ENCODE measurements at regions not wholly inside any gene's neighbourhood (a gene's known extent, or its start where the extent isn't known, plus 50 kb on each side); places are given as distances from the start of the nearest gene placed in this dataset.

DNA sequence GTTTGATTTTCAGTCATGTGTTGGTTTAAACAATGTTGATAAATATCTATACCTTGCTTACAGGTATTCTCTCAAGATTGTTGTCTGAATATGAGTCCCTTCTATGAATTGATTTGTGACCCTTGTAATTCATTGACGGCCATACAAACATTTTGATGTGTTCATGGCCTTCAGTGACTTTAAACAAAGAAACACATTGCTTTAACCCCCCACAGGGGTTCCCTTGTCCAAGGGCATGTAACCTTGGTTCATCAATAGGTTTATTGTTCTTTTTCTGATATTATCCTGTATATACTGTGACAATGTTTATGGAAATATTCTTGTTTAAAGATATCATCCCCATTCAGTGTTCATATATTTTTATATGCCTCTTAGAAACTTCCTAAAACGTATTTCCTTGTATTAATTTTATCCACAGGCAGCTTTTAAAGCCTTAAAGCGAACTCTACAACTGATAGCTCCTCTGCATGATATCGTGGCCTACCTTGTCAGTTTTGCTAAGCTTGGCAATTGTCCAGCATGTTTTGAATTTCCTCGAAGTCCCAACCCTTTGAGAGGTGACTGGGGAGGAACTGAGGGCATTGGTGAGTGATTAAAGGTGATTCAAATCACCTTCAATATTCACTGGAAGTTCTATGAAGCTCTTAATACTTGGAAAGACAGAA is 87.0 kb downstream of the CD164 start:
- DNase-seq (ENCODE audit: low read depth), result no peak

DNA sequence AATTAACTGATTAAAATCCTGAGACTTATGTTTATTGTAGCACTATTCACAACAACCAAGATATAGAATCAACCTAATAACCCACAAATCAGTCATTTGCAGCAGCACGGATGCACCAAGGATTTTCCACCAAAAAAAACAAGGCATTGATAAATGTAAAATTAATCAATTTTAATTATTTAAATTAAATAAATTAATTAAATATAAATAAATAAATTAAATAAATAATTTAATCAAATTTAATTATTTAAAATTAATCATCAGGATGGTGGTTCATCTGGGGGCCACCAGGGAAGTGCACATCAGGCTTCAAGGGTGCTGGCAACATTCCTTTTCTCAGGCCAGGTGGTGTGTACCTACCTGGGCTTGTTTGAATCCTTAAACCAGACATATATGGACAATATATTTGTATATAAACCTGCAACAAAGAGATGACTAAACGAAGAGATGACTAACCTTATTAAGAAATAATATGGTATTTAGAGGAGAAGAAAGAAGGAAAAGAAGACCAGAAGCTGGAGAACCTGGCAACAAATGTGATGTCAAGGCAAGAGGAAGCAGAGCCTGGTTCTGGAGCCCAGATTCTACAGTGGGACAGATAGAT is 89.2 kb downstream of the CD164 start:
- no peak for DNase-seq (ENCODE audit: low read depth)

DNA sequence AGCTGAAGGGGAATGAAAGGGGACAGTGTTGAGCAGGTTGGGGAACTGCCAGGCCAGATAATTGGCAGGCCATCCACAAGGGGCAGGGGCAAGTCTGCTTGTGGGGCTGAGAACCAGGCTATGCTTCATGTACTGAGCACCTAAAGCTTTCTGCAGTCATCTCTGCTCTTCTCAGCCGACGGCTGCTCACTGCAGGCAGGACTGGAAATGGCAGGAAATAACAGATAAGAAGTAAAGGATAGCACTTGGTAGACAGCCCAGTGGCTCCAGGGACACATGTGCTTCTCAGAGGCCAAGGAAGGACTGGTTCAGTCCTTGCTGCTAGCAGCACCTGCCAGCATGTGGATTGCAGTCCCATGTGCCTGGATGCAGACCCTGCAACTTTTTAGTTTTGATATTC is 89.8 kb downstream of the CD164 start:
- no peak for DNase-seq (ENCODE audit: low read depth)

DNA sequence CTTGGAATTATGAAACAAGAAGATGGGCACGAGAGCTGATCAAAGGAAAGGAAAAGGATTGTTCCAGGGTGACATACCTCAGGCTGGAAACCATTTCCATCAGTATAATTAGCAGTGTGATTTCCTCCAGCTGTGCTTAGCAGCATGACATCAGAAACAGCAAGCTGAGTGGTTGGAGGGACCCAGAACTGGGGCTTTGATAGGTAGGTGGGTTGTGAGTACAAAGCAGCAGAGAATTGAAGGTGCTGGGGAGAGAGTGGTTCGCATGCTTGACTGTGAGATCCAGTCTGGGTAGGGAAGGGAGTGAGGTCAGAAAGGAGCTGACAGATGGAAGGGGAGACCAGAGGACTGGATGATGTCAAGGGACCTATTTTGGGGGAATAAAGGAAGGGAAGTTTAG is 90.4 kb downstream of the CD164 start:
- DNase-seq (ENCODE audit: low read depth), result no peak

DNA sequence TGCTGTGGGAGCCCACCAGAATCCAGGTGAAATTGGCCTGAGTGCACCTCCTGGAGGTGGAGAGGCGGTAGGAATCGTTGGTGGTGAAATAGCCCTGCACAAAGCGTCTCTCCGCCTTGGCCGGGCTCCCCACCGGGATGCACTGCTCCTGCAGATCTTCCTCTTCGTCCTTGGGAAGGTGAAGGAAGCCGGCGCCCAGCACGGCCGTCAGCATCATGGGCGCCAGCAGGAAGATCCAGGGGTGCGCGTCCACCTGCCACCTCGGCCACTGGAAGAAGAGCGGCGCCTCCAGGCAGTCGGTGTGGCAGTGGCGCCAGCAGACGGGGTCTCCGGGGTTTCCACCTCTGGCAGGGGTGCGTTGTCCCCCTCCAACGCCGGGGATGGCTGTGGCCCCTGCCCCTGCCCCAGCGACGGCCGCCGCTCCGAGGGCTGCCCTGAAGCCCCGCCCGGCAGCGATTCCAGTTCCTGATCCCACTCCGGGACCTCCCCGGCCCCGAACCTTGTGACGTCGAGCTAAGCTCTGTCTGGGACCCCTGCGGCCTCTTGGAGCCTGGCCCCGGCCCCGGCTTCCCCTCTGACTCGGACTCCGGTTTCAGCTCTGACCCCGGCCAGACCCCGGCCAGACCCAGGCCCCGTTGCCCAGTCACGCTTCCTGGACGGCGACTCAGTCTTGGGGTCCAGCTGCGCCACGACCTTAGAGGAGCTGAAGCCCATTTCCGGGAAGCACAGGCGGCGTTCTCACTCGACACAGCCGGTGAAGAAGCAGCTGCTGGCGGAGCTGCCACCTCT is 91.9 kb downstream of the CD164 start:
- DNase-seq (ENCODE audit: low read depth), result no peak

DNA sequence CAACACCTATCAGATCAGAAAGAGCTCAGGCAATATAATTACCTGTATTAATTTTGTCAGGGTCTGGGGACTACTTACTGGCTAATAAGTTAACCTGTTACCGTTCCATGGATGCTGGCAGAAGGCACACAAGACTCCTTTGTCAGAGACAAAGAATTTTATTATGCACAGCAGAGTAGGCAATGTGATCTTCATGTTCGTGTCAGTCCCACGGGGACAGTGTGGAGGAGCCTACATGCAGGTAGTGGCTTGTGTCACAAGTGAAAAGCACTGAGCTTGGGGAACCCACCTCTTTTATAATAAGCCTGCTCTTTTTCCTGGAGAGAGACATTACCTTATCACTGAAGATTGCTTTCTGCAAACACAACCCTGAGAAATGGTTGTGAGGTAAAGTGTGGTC is 96.9 kb downstream of the CD164 start:
- DNase-seq (ENCODE audit: low read depth), result no peak

DNA sequence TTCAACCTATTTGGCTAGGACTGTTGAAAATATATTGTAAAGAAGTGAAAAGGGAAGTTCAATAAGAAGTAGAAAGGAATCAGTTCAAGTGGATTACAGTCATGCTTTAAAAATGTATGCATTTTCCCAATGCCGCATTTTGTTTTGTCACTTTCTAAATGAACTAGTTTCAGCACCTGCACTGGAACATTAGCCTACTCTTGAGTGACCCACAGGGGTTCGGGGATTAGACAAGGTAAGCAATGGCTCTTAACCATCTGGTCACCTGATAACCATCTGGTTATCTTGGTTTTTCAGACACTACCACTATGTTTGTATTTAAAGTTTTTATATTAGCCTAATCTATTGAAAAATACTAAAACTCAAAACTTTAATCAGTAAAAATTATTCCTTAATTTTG is 97.6 kb downstream of the CD164 start:
- no peak for DNase-seq (ENCODE audit: low read depth)

DNA sequence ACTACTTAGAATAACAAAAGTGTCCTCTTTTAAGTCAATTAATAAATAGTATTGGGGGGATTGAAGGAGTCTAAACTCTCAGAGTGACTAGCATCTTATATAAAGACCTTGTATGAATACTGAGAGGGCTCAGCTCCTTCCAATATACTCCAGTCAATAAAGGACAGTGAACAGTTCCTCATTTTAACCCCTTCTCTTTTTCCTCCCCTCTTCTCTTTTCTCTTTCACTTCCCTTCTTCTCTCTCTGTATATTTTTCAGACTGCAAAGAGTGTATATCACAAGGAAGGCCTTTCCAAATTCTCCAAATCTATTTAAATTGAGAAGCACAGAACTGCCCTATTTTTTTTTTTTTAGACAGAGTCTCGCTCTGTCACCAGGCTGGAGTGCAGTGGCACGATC is 99.5 kb downstream of the CD164 start:
- no peak for DNase-seq (ENCODE audit: low read depth)

DNA sequence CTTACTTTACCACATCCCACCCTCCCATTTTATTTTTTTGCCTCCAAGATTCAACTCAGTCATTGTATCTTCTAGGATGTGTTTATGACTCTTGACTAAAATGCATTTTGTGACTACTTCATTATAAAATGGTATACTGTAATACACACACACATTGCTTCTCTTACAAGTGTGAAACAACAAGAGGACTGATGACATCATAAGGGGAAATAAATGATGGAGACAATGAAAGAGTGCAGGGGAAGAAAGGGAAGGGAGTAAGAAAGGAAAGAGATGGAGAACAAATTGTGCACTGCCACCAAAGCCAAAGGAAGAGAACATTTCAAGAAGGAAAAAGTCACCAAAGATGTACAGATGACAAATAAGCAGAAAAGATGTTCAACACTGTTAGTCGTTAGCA is 102.6 kb downstream of the CD164 start:
- DNase-seq (ENCODE audit: low read depth), result no peak

DNA sequence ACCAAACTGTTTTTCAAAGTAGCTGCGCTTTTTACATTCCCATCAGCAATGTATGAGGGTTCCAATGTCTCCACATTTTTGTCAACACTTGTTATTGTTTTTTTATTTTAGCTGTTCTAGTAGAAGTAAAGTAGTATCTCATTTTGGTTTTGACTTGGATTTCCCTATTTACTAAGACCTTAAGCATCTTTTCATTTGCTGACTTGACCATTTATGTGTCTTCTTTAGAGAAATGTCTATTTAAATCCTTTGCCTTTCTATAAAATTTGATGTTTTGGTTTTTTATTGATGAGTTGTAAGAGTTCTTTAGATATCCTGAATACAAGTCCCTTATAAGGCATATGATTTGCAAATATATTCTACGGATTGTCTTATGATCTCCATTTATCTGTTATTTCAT is 110.6 kb downstream of the CD164 start:
- no peak for DNase-seq (ENCODE audit: low read depth)

DNA sequence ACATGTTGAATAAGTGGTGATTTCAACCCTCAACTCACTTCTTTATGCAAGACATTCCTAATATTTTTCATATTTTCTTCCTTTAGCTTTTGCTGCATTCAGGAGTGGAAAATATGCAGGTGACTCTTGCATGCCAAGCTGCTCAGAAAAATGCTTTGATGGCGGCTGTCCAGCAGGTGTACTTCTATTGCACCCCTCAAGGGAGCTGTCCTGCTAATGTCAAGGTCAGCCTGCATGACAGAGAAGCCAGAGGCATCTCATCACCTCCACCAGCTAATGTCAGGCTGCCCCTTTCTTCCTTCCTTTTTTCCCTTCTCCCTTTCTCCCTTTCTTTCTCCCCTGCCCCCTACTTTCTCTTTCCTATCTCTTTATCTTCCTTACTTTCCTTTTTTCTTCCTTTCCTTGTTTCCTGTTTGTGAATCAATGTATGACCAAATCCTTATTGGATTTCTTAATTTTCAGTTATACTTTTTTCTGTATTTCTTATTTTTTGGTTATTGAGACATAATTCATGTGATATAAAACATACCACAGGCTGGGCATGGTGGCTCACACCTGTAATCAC is 112.2 kb downstream of the CD164 start:
- no peak for DNase-seq (ENCODE audit: low read depth)

DNA sequence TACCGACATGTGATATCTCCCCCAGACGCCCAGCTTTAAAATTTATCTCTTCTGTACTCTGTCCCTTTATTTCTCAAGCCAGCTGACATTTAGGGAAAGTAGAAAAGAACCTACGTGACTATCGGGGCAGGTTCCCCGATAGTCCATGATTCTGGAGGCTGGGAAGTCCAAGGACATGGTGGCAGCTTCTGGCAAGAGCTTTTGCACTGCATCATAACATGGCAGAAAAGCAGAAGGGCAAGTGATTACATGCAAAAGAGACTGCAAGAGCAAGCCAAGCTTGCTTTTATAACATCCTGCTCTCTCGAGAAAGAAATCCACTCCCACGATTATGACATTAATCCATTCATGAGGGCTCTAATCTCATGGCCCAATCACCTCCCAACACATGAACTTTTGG is 113.2 kb downstream of the CD164 start:
- DNase-seq (ENCODE audit: low read depth), result no peak

DNA sequence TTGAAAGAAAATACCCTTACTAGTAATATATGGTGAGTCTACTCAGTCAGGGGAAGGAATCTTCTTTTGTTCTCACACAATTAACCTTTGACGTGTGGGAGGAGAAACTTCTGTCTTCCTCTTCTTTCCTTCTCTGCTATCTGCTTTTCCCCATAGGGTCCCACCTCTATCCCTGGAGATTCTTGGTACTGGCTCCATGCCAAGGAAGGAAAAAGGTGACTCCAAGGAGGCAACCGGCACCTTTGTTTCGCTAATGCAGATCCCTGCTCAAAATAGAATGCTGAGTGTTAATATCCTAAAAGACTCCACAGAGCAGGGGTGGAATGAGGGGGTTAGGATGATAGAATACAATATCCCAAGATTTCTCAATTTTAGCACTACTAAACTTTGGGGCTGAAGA is 116.7 kb downstream of the CD164 start:
- no peak for DNase-seq (ENCODE audit: low read depth)

DNA sequence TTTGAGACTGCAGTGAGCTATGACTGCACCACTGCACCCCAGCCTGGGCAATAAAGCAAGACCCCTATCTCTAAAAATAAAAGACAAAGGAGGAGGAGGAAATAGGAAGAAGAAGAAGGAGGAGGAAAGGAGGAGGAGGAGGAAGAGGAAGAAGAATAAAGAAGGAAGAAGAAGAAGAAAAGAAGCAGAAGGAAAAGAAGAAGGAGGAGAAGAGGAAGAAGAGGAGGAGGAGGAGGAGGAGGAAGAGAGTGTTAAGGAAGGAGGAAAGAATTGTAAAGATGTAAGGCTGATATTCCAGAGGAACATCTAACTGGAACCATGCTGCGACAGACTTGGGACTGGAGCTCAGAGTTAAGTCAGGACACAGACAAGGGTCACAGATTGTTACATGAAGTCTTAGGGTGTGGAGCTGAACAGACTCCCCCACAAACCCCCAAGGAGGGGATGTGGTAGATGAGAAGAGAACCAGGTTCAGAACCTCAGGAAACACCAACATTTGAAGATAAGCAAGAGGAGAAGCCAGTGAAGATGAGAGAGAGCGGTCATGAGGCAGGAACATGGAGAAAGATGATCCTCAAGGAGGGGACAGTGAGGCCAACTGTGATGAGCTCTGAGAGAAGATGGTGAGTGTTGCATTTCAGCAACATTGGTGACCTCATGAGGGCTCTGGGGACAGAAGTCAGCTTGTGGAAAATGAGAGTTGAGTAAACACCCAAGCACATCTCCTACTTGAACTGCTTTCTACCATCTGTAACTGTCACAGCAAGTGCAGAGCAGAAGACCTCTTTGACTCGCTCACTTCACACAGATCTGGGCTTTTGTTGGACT is 118.2 kb downstream of the CD164 start:
- DNase-seq (ENCODE audit: low read depth), result no peak

DNA sequence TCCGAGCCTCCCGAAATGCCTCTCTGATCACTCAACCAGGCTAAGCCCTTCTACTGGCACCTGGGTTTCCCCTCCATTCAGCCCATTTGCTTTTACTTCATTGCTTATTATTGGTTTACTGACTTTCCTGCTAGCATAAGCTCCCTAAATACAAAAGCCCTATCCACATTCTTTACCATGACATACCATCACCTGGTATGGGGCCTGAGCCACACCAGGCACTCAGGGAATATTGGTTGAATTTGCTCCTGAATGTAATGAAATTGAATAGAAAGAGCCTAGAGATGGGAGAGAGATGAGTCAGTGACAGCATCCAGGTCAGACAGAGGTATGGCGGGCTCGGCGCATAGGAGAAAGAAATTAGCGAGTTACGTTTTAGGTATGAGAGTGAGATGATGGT is 120.0 kb downstream of the CD164 start:
- no peak for DNase-seq (ENCODE audit: low read depth)

DNA sequence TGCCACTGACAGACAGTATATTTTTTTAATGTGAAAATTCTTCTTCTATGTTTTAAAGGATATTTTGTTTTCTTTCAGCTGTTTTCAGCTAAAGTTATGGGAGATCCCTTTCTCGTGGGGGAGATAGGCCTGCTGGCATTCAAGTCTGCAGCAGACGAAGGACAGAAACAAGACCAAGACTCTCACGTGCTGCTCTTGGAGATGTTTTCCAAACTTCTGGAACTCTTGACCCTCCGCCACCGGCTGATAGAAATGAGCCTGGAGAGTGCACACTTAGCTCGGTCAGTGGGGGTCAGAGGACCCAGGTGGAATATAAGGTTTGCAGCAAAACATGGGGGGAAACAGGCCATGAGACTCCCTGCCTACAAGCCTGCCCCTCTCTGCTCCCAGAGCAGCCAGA is 120.5 kb downstream of the CD164 start:
- no peak for DNase-seq (ENCODE audit: low read depth)

DNA sequence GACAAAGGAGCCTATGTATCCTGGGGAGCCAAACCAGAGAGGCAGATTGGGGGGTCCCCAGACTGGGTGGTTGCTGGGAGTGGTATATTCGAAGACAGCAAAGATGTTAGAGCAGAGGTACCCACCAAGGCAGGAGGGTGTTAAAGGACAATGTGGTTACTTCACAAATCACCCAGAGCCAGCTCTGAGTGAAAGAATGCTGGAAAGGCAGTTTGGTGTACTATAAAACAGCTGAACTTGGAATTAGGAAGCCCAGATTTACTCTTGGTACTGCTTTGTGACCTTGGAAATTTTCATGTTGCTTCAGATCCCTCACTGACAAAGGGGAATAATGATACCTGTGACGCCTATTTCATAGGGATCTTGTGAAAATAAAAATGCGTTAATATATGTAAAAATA is 121.6 kb downstream of the CD164 start:
- peak; percentile 17 for DNase-seq (ENCODE audit: low read depth)

DNA sequence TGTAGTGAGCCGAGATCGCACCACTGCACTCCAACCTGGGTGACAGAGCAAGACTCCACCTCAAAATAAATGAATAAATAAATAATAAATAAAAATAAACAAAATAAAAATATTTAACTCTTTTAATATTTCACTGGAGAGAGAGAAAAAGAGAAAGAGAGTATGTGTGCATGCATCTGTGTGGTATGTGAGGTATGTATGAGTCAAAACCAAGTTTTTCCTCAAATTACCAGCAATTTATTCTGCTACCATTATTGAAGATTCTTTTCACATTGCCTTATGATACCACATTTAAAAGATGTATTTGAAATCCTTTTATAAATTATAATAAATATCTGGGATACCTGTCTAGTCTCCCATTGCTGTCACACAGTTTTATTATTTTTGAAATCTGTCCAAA is 122.1 kb downstream of the CD164 start:
- DNase-seq (ENCODE audit: low read depth), result peak; percentile 51

DNA sequence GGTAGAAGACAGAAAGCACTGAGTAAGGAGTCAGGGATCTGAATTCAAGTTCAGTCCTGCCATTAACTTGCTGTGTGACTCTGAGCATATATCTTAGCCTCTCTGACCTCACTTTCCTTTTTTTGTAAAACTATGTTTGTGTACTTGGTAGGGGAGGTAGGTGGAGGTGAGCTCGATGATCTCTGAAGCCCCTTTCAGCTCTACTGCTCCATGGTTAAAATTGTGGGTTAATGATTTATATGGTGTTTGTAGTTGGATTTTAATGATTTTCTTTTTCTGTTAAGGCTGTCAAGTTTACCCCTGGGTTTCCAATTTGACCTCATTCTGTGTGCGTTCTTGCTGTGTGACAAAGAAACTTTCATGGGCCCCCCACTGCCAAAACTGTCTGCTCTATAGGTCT is 124.1 kb downstream of the CD164 start:
- DNase-seq (ENCODE audit: low read depth), result no peak

DNA sequence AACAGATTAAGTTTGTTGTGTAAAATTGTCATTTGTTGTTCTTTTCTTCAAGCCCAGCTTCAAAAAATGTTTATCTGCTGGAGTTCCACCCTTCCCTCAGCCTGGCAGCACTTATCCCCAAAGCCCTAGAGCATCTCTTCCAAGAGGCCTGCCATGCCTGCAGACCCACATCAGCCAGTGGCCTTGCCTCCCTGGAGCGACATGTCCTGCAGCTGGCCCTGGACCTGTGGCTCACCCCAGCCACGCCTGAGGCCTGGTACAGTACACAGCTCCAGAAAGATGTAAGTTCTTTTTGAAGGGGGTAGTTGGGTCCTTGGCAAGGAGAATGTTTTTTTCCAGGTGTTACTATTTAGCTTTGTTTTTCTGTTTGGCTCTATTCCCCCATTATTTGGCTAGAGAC is 124.8 kb downstream of the CD164 start:
- DNase-seq (ENCODE audit: low read depth), result no peak

DNA sequence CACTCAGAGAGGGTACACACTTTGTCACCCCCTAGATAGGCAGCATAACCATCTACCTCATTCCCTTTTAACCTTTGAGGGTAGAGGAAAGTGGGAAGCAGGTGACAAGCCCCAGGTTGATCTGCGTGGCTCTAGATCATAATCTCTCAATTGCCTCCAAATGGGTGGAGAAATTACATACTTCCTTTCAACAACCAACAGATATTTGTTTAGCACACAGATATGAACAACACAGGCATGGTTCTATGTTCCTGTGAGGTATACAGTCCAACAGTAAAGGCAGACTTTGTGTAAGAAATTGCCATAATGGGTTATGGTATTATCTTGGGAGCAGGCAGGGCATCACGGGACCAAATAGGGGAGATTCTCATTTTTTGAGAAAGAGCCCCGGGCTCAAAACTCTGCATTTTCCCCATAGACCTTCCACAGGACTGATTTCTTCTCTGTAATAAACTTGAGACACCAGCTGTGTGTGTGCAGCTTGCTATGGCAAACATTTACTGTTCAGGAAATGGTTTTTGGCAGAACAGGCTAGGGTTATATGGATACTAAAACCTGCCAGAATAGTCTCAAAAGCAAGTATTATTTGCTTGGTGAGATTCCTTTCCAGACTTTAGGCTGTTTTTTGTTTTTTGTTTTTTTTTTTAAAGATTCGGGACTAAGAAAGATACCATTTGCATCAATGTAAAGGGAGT is 126.2 kb downstream of the CD164 start:
- no peak for DNase-seq (ENCODE audit: low read depth)

DNA sequence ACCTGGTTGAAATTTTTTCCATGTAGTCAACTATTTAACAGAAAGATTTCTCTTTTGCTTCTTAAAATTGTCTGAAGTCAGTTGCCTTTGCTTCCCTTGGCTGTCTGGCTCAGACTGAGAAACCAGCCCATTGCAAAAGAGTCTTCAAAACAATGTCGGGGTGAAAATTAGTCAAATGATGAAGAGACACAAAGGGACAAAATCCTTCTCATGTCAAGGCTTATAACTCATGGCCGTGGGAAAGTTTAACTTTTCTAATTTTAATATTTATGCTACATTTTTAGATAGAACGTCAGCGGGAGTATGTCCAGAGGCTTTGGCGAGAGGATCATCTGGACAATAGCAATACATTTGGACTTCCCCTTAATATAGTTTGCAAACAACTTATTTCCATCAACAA is 127.2 kb downstream of the CD164 start:
- DNase-seq (ENCODE audit: low read depth), result no peak

All from EH (cell line).